Right lobe of liver (tissue), 6 donors: ENCODE measurements at regions not wholly inside any gene's neighbourhood (a gene's known extent, or its start where the extent isn't known, plus 50 kb on each side); places are given as distances from the start of the nearest gene placed in this dataset.

ENCODE experiments used
- ATAC-seq, 4 donors: fragments of 200-7000 bp; cut with Tn5 transposase; one replicate each; pipeline ENCODE4 v1.9.1; 2020; ENCODE audit warnings: mild to moderate bottlenecking in 4 of 4, moderate library complexity in 4 of 4
- DNase-seq, 3 donors: peaks; one replicate each; pipeline ENCODE4 v3.0.0-alpha.2; 2020
- H3K27ac ChIP-seq, 3 donors: fragments of 200-600 bp; one replicate each; pipeline ENCODE4 v1.8.0; 2022
- H3K27me3 ChIP-seq, 2 donors: fragments of 200-600 bp; one replicate each; pipeline ENCODE4 v1.8.0; 2022
- H3K36me3 ChIP-seq, 4 donors: fragments of 200-600 bp; sonication (generic) in 1 of 4; one replicate each; pipeline versions ENCODE4 v1.5.1 to v1.8.0; 2017 to 2022; ENCODE audit warnings: control low read depth in 1 of 4
- H3K4me1 ChIP-seq, 4 donors: fragments of 200-600 bp; sonication (generic) in 1 of 4; one replicate each; pipeline versions ENCODE4 v1.5.1 to v1.8.0; 2017 to 2022; ENCODE audit warnings: control low read depth in 1 of 4
- H3K4me3 ChIP-seq, 3 donors: fragments of 200-600 bp; one replicate each; pipeline ENCODE4 v1.8.0; 2022
- H3K9me3 ChIP-seq, 4 donors: fragments of 200-600 bp; sonication (generic) in 1 of 4; one replicate each; pipeline versions ENCODE4 v1.5.1 to v1.8.0; 2017 to 2022; ENCODE audit warnings: control low read depth in 1 of 4
- CTCF ChIP-seq, 4 donors: fragments of 200-600 bp in 3 of 4; fragments of 450-650 bp in 1 of 4; IDR thresholded peaks; one replicate each; pipeline versions ENCODE4 v1.5.1 to v1.8.0; 2016 to 2022; ENCODE audit warnings: antibody characterized with exemption in 4 of 4, mild to moderate bottlenecking in 2 of 4
- POLR2A ChIP-seq: fragments of 450-650 bp; IDR thresholded peaks from one replicate; pipeline ENCODE4 v1.6.1; 2017; ENCODE audit warnings: antibody characterized with exemption, mild to moderate bottlenecking
- WGBS: methylation state at CpG from one replicate; pipeline ENCODE4 v1.1.6; 2018; ENCODE audit warnings: low coverage, low lambda C conversion rate; ENCODE audit not compliant: insufficient coverage; ENCODE audit errors: missing lambda C conversion rate; 5-methylcytosine and 5-hydroxymethylcytosine counted together
- intact Hi-C, 2 donors: fragments of 100-400 bp; cut with DNase I; formaldehyde crosslinking; loops; one replicate each; pipeline versions ENCODE4 v1.11.2 to v1.14.1; 2022
- donor health status: DM: no; HTN: yes; CAD: no.
- donor health status: DM: no; HTN: no; CAD: no.
- donor health status: DM: no; HTN: no; CAD: no.
- donor health status: DM: no; HTN: yes; CAD: no.
- donor health status: DM: no; HTN: yes; CAD: no.

GRCh38 chr3:182121401-182121800, 409.7 kb downstream of the SOX2 start:
- H3K27me3 ChIP-seq = no peaks in the 10 kb centered on the region
- no peak overlapping the region for H3K4me3 ChIP-seq
- TF ChIP-seq POLR2A = no peak
- no peak for TF ChIP-seq CTCF (IDR thresholded peaks at IDR 0.05)
- ATAC-seq (no peak), DNase-seq (no peak)
- no peaks in the 10 kb centered on the region for H3K4me1 ChIP-seq
- H3K27ac ChIP-seq = no peak overlapping the region
- 41% methylated on average over 2 of the region's 2 CpGs for WGBS
- intact Hi-C loops = no loop called here
- H3K36me3 ChIP-seq = no peaks in the 10 kb centered on the region
- H3K9me3 ChIP-seq = no peaks in the 10 kb centered on the region

- intact Hi-C loops = no loop called here
- Histone ChIP-seq H3K27me3 (no peaks in the 10 kb centered on the region), H3K9me3 (no peaks in the 10 kb centered on the region), H3K4me1 (no peaks in the 10 kb centered on the region), H3K36me3 (no peaks in the 10 kb centered on the region), H3K4me3 (no peak overlapping the region), H3K27ac (no peak overlapping the region)
- 41% methylated on average over 3 of the region's 3 CpGs for WGBS
- ATAC-seq (no peak), DNase-seq (no peak)
- TF ChIP-seq CTCF (IDR thresholded peaks at IDR 0.05) (no peak), POLR2A (no peak)
These were observed 411.1 kb downstream of the SOX2 start for GRCh38 chr3:182122779-182123178.

- DNase-seq = no peak
- Histone ChIP-seq H3K4me3 (no peak overlapping the region), H3K9me3 (no peaks in the 10 kb centered on the region), H3K36me3 (no peaks in the 10 kb centered on the region), H3K4me1 (no peaks in the 10 kb centered on the region), H3K27me3 (no peaks in the 10 kb centered on the region), H3K27ac (no peak overlapping the region)
- ATAC-seq = no peak
- intact Hi-C loops = no loop called here
- TF ChIP-seq CTCF (IDR thresholded peaks at IDR 0.05) = no peak
- TF ChIP-seq POLR2A = no peak
- WGBS = 87% methylated on average over 2 of the region's 3 CpGs
These were observed 412.5 kb downstream of the SOX2 start for GRCh38 chr3:182124187-182124586.

- TF ChIP-seq CTCF (IDR thresholded peaks at IDR 0.05) (no peak), POLR2A (no peak)
- Histone ChIP-seq H3K27ac (no peak overlapping the region), H3K36me3 (no peaks in the 10 kb centered on the region), H3K4me1 (no peaks in the 10 kb centered on the region), H3K4me3 (no peak overlapping the region), H3K9me3 (no peaks in the 10 kb centered on the region), H3K27me3 (no peaks in the 10 kb centered on the region)
- DNase-seq (no peak), ATAC-seq (no peak)
- intact Hi-C loops = no loop called here
- WGBS = 76% methylated on average over 1 of the region's 1 CpG
These were observed 413.0 kb downstream of the SOX2 start for GRCh38 chr3:182124716-182125115.

- no peak for TF ChIP-seq CTCF (IDR thresholded peaks at IDR 0.05)
- TF ChIP-seq POLR2A = no peak
- intact Hi-C loops = no loop called here
- H3K9me3 ChIP-seq = no peaks in the 10 kb centered on the region
- no peaks in the 10 kb centered on the region for H3K36me3 ChIP-seq
- ATAC-seq (no peak), DNase-seq (no peak)
- H3K27me3 ChIP-seq = no peaks in the 10 kb centered on the region
- H3K4me3 ChIP-seq = no peak overlapping the region
- H3K27ac ChIP-seq = no peak overlapping the region
- H3K4me1 ChIP-seq = no peaks in the 10 kb centered on the region
- 72% methylated on average over 7 of the region's 9 CpGs for WGBS
These were observed 418.0 kb downstream of the SOX2 start for GRCh38 chr3:182129740-182130139.
